NCI-H1694 (cell line): ENCODE measurements at regions not wholly inside any gene's neighbourhood (a gene's known extent, or its start where the extent isn't known, plus 50 kb on each side); places are given as distances from the start of the nearest gene placed in this dataset.

Experiments
- DNase-seq: peaks from one replicate; lab custom pipeline; 2025; lab: John Stamatoyannopoulos, UW

DNA sequence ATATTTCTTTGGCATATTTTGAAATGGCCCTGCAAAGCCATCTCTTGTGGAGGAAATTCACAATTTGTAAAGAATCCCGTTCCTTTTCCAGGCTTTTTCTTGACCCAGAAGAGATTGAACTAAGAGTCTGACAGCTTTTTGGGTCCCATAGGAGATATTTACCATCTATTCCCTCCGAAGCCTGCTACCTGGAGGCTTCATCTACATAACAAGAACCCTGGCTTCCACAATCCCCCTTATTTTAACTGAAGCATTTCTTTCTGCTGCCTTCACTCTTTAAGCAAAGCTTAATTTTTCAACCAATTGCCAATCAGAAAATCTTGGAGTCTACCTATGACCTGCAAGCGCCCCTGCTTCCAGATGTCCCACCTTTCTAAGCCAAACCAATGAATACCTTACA, 248.1 kb upstream of the GADL1 start:
- no peak for DNase-seq

- DNase-seq: no peak
Measured at GRCh38 chr3:31145062-31145461, 250.6 kb upstream of the GADL1 start.

DNA sequence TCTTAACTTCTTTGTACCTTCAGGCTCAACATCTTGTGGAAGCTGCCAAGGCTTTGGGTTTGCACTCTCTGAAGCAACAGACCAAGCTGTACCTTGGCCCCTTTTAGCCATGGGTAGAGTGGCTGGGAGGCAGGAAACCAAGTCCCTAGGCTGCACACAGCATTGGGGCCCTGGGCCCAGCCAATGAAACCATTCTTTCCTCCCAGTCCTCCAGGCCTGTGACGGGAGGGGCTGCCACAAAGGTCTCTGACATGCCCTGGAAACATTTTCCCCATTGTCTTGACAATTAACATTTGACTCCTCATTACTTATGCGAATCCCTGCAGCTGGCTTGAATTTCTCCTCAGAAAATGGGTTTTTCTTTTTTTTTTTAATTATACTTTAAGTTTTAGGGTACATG, 253.1 kb upstream of the GADL1 start:
- no peak for DNase-seq

GRCh38 chr3:31157047-31157694, 262.7 kb upstream of the GADL1 start:
- DNase-seq: no peak

- no peak for DNase-seq
Measured at GRCh38 chr3:31157893-31158620, 263.6 kb upstream of the GADL1 start.

GRCh38 chr3:31159331-31160039, 265.0 kb upstream of the GADL1 start:
- DNase-seq: peak; percentile 6

DNA sequence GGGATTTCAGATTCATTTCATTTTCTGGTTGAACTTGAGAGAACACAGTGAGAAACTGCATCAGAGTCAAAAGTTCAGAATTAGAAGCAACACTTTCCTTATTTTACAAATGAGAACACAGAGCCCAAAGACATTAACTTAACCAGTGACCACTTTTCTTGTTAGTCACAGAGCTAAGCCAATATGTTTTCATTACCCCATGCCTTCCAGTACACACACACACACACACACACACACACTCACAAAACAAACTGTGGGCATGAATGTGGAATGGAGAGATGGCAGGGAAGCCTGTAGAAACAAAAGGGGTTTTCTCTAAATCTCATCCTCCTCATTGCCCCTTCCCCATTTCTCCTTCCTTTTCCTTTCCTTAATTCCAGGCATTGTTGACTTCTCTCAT, 267.4 kb upstream of the GADL1 start:
- DNase-seq: no peak

GRCh38 chr3:31164381-31164780, 269.9 kb upstream of the GADL1 start:
- no peak for DNase-seq

GRCh38 chr3:31165399-31165860, 271.0 kb upstream of the GADL1 start:
- DNase-seq: no peak

DNA sequence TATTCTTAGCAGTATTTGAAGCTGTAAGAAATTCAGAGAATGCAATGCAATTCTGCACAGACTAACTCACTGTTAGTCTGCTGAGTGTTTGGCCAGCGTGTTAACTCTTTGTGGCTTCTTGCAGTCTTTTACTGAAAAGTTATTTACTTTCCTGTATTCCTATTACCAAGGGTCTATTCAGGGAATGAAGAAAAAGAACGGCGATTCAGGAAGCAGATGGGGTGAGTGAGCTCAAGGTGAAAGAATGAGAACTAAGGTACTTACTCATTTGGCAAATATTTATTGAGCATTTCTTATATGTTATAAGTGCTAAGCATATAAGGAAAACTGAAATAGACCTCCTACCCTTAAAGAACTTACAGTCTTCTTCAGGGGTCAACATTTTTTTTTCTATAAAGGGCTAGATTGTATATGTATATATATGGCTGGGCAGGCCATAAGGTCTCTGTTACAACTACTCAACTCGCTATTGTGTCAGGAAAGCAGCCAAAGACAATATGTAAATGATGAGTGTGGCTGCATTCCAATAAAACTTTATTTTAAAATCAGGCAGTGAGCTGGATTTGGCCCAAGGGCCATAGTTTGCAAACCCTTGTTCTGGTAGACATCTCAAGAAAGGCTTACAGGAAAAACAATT, 271.9 kb upstream of the GADL1 start:
- DNase-seq: no peak

DNA sequence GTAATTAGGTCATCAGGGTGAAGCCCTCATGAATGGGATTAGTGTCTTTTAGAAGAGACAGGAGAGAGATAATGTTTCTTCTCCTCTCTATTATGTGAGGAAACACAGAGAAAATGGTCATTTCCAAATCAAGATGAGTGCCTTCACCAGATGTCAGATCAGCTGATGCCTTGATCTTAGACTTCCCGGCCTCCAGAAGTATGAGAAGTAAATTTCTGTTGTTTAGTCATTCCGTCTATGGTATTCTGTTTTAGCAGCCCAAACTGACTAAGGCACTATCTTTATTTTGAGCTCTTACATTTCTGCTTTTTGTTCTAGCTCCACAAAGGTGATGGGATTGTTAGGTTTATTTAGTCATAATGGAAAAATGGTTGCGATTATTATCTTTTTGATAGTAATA, 273.2 kb upstream of the GADL1 start:
- no peak for DNase-seq

- no peak for DNase-seq
Measured at GRCh38 chr3:31170932-31171670, 276.6 kb upstream of the GADL1 start.

DNA sequence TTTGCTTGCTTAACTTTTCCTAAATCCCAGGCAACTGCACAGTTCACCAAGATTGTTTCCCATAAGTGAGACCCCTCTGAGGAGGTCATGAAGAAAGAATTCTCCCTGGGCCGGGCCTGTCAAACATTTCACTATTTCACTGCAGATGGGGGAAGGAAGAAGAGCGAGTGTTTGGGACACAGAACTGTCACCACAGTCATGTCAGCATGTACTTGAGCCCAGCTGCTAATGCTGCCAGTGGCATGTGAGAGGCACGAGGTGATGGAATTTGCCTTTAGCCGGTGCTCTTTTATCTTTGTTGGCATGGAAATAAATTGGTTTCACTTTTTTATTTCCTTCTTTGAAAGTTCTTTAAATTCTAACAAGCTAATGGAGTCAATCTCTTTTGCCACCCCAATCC, 277.9 kb upstream of the GADL1 start:
- no peak for DNase-seq

DNA sequence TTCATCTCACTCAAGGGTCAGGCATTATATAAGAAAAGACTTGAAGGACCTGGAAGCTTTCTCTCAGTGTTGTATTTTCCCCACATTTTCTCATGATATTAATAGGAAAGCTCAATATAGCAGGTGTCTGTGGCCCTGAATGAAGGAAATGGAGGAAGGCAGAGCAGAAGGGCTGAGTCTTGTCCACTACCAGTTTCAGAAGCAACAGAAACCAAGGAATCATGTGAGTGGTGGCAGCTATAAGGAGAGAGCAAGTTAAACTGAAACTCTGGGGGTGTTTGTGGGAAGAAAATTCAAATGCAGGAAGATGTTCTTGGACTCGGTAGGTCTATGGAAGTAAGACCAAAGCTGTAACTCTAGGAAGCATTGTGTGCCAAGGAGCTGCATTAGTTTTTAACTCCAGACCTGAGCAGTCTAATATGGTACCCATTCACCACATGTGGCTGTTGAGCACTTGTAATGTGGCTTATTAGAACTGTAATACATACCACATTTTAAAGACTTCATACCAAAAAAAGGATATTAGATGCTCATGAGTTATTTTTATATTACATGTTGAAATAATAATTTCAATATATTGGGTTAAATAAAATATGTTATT, 278.8 kb upstream of the GADL1 start:
- DNase-seq: no peak

GRCh38 chr3:31174079-31174478, 279.6 kb upstream of the GADL1 start:
- DNase-seq: no peak

DNA sequence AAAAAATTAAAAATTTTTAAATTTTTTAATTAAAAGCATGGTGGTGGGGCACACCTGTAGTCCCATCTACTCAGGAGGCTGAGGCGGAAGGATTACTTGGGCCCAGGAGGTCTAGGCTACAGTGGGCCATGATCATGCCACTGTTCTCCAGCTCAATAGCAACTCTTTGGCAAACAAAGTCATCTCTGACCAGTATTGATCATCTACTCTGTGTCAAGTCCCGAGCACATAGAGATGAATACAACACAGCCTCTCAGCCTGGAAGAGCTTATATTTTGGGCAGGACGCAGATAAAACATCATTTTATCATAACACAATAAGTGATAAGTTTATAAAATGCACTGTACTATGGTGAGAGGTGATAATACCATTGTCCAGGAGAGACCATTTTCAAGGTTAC, 281.6 kb upstream of the GADL1 start:
- DNase-seq: no peak

DNA sequence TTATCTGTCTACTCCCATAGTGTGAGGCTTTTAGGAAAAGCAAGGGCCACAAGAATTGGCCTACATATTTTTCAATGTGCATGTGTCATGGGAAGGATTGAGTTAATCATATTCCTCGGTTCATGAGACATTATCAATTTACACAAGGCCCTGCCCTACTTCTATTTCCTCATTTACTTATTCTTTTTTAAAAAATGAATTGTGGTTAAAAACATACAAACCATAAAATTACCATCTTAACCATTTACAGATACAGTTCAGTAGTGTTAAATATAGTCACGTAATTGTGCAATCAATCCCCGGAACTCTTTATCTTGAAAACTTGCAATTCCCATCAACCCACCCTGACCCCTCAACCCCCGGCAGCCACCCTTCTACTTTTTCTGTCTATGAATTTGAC, 284.0 kb upstream of the GADL1 start:
- no peak for DNase-seq

DNA sequence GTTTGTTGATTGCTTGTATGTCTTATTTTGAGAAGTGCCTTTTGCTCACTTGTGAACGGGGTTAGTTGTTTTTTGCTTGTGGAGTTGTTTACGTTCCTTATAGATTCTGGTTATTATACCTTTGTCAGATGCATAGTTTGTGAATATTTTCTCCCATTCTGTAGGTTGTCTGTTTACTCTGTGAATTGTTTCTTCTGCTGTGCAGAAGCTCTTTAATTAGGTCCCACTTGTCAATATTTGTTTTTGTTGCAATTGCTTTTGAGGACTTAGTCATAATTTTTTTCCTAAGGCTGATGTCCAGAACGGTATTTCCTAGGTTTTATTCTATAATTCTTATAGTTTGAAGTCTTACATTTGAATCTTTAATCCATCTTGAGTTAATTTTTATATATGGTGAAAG, 285.3 kb upstream of the GADL1 start:
- no peak for DNase-seq

GRCh38 chr3:31180274-31180673, 285.8 kb upstream of the GADL1 start:
- no peak for DNase-seq

DNA sequence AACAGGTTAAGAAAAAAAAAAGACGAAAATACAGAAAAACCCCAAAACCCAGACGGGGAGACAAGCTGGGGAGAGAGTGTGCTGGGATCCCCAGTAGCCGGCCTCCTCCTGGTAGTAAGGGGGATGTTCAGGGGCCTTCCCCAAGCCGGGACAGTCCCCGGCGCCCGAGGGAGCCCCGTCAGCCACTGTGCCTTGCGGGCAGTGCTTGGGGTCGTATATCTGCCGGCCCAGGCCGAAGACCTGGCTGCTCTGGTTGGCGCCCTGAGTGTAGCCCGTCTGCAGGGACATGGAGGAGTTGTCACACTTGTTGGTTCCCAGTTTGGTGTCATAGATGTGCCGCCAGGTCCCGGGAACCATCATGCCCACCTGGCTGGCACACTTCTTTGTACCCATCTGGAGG, 287.2 kb upstream of the GADL1 start:
- no peak for DNase-seq

- DNase-seq: no peak
Measured at GRCh38 chr3:31182661-31183060, 288.2 kb upstream of the GADL1 start.
